IMR-90 (cell line): ENCODE measurements at regions not wholly inside any gene's neighbourhood (a gene's known extent, or its start where the extent isn't known, plus 50 kb on each side); places are given as distances from the start of the nearest gene placed in this dataset. TPM values are rescaled to one million over a fixed set of nuclear protein-coding genes. Genes with fewer than 3 reads are reported as not detected.

Experiments used
- microRNA-seq, 2 experiments: library from miRNA; stranded (forward) in 1 of 2; unstranded in 1 of 2; fragments of 10-50 nt in 1 of 2; fragments of <30 nt in 1 of 2; gene quantifications in 1 of 2; microRNA quantifications in 1 of 2; one replicate each; pipeline versions ENCODE3 to v1.1.0; 2013 to 2020; ENCODE audit not compliant: insufficient read depth in 1 of 2, insufficient read length in 1 of 2, unreplicated experiment in 1 of 2
- small RNA-seq, 5 experiments: library from RNA; depleted of rRNA; stranded (forward); fragments of <200 nt; gene quantifications; one replicate each; pipeline ENCODE3, GENCODE V24; 2012

Small RNA genes lying in the stretch of these regions (microRNA-seq; reads per million reads assigned to microRNA genes)
- gene UQCRHP3 (ENCODE audit: insufficient read depth, insufficient read length): not detected

Small RNA genes lying in the stretch of these regions (small RNA-seq; reads per million reads assigned to genes)
- gene UQCRHP3: 0 reads per million in 5 experiments
